HG02943 (cell line): ENCODE measurements at regions not wholly inside any gene's neighbourhood (a gene's known extent, or its start where the extent isn't known, plus 50 kb on each side); places are given as distances from the start of the nearest gene placed in this dataset.

ENCODE experiments used
- ATAC-seq: cut with Tn5 transposase; IDR thresholded peaks from one replicate; pipeline ENCODE4 v1.9.1; 2021; ENCODE audit warnings: mild to moderate bottlenecking, low read depth, moderate library complexity; ENCODE audit not compliant: unreplicated experiment

DNA sequence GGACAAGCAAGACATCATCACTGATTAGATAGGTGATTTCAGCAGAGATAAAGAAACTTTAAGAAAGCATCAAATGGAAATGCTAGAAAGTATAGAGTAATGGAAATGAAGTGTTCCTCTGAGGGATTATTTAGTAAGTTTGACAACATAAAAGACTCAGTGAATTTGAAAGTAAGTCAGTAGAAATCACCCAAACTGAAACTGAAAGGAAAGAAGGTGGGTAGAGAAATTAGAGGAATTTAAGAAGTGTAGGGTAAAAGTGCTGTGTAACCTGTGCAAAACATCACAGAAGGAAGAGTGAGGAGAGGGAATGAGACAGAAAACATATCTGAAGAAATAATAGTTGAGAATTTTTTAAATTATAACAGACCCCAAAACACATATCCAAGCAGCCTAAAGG, 343.1 kb downstream of the CBLN2 start:
- ATAC-seq: no peak

GRCh38 chr18:72197591-72197990, 346.6 kb downstream of the CBLN2 start:
- ATAC-seq: no peak

DNA sequence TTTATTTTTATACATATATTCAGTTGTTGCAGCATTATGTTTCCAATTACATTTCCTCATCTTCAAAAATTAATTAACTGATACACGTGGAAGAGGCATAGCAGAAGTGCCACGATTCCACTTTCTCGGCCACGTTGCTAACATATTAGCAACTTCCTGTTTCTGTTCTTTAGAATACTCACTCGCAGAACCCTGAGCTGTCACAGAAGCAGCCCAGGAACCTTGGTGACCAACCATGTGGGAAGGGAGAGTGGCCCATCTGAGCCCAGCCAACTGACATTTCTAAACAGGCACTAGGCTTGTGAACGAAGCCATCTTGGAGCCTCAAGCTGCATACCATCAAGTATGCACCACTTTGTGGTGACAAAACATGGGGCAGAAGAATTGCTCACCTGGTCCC, 350.1 kb downstream of the CBLN2 start:
- ATAC-seq: no peak

DNA sequence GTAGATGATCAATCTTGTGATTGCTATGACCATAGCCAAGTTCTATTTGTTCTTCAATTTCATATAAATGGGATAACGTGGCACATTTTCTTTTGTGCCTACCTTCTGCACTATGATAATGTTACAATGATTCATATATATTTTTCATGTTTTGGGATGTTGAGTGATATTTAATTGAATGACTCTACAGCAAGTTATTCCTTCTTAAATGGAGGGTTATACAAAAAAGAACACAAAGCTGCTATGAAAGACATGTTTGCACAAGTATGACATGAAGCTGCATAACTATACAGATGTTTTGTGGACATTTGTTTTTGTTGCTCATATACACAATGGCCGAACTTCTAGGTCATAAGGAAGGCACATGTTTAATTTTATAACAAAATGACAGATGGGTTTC, 356.2 kb downstream of the CBLN2 start:
- ATAC-seq: no peak

DNA sequence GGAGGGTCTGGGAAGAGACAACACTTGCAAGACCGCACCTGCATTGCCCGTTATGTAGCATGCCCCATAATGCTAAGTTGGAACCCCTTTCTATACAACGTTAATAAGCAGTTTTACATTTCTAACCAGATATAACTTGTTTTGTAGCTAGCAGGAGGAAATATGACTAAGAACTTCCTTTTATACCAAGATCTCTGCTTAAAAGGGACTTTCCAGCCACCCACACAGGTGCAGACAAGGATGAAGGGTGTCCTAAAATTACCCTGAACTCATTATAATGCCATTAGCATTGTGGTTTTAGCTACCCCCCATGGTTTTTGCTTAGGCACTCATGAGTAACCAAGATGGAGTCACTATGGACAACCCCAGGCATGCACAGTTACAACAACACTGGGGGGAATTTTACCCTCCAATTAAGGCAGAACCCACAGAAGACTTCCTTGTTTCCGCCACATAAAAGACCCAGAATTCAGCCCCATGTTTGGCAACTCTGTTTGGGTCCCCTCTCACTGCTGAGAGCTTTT, 362.8 kb downstream of the CBLN2 start:
- no peak for ATAC-seq

- ATAC-seq: no peak
Measured at GRCh38 chr18:72180689-72181088, 363.5 kb downstream of the CBLN2 start.

GRCh38 chr18:72174972-72175649, 369.0 kb downstream of the CBLN2 start:
- ATAC-seq: no peak

DNA sequence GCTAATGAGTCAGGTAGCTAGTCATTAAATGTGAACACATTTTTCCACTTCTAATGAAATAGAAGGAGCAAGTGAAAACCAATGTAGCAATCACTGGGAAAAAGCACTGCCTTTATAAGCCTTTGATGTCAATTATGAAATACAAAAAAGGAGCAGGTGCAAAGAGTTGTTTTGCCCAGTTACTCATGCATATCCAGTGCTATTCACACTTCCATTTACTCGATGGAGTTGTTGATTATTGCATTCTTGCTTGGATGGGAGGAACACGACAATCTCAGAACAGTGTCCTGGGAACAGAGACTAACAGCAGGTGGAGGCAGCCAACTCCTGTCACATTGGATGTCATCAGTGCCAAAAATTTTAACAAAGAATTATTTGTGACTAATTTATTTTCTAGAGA, 372.5 kb downstream of the CBLN2 start:
- no peak for ATAC-seq

DNA sequence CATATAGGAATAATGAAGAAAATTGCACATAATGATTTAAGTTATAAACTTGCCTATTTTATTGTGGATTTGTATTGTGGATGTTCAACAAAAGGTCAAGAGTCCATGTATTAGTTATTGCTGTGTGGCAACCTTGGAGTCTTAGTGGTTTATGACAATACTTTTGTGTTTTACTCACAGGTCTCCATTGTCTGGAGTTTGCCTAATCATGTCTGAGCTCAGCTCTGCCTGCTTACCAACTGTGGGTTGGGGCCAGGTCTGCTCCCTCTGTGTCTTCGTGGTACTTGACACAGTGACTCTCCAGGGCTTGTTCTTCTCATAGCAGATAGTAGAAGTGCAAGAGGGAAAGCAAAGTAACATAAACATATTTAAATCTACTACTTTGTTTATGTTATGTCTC, 382.5 kb downstream of the CBLN2 start:
- ATAC-seq: no peak

- no peak for ATAC-seq
Measured at GRCh38 chr18:72160510-72161445, 383.4 kb downstream of the CBLN2 start.

DNA sequence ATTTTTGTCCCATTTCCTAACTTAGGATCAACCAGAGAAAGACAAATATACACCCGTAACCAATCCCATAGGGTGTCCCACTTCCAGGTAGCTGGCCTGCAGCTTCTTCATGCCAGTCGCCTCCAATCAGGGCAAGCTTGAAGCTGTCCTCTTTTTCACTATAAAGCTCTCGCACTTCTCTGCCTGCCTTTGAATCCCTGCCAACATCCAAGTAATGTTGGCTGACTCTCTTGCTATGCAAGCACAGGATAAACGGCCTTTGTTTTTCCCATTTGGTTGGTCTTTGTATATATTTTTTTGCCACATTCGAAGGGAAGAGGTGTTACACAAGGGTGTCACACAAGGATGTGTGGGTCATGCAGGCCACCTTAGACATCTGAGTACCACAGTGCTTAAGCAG, 388.8 kb downstream of the CBLN2 start:
- no peak for ATAC-seq

- ATAC-seq: no peak
Measured at GRCh38 chr18:72154926-72155325, 389.2 kb downstream of the CBLN2 start.

GRCh38 chr18:72152935-72153334, 391.2 kb downstream of the CBLN2 start:
- no peak for ATAC-seq

DNA sequence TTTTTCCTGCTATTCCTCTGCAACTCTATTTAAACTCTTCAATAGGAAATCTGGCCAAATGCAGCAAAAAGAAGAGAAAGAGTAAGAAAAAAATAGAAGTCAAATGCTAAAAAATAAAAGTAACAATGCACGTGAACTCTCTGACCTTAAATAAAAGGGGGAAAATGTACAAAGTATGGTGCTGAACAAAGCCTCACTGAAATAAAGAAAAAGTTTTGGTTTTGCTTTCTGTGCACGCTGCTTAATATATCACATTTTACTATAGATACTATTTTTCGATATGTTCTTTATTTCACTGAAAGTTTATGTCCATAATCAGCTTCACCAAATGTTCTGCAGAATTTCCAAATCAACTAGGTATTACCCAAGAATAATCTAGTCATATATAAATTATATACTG, 396.3 kb downstream of the CBLN2 start:
- ATAC-seq: no peak

DNA sequence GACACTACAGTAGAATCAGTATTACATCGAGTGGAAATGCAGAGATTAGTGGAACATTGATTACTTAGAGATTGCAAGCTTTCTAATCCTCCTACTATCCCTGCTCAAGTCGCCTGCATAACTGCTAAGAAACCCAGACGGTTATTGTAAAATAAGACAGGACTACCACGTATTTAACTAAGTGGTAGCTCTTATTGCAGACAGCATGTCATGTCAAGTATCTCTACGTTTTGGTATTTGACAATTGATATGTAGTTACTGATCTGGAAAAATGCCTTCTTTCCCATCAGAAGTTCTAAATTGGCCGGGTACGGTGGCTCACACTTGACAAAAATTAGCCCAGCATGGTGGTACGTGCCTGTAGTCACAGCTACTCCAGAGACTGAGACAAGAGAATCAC, 404.1 kb downstream of the CBLN2 start:
- no peak for ATAC-seq

DNA sequence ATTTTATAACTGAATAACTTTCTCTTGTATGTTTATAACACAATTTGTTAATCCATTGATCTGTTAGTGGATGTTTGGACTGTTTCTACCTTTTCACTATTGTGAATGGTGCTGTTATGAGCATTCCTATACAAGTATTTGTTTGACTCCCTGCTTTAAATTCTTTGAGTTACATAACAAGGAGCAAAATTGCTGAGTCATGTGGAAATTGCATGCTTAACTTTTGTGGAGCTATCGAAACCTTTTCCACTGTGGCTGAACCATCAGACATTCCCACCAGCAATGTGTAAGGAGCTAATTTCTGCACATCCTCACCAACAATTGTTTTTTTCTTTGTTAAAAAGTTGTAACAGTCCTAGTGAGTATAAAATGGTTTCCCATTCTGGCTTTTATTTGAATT, 415.5 kb downstream of the CBLN2 start:
- ATAC-seq: no peak

DNA sequence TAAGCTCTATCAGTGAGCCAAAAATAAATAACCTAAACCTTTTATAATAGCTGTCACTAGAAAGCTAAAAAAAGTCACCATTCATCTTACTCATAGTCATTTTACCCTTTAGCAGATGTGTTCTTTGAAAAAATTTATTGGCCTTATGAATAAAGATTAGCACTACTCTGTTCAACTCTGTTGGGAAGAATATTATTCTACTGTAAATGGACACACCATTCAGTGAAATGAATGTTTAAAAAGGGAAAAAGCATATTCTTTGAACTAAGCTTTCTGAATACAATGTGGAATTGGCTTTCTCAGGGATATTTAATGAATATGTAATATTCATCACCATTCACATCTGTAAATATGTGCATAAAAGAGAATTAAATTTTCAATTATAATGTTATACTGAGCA, 422.0 kb downstream of the CBLN2 start:
- no peak for ATAC-seq

GRCh38 chr18:72119082-72119481, 425.1 kb downstream of the CBLN2 start:
- ATAC-seq: no peak

DNA sequence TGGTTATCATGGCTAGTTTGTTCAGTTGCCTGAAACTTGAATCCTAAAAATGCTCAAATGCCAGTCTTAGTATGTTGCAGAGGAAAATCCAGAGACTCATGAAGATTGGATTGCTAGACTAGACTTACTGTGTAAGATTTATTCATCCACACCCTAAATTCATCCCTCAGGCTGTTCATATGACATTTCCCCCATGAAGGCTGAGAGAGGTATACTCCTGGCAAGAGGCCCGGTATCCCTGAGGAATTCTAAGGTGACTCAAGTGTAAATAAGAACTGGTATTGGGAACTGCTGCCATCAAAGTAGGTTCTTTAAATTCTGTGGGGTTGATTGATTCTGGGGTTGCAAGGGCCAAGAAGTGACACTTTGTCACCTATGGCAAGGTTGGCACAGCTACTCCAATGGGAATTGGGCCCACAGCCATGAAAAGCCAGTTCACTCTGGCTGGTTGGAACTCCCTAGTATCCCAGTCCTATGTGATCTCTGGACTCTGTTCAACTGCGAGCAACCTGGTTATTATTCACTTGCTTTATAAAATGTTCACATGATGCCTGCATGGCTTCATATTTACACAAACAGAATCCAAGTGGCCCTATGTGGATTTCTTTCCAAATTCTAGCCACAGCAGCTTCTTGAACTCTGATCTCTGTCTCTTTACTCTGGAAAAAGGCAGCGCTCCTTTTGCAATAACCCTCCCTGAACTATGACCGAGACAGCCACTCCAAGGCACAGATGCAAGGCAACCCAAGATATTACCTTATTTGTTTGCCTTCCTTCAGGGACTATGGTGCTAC, 429.1 kb downstream of the CBLN2 start:
- ATAC-seq: no peak

- ATAC-seq: no peak
Measured at GRCh38 chr18:72107647-72108383, 436.3 kb downstream of the CBLN2 start.
